ENCODE measurements at regions not wholly inside any gene's neighbourhood (a gene's known extent, or its start where the extent isn't known, plus 50 kb on each side); places are given as distances from the start of the nearest gene placed in this dataset.

DNA sequence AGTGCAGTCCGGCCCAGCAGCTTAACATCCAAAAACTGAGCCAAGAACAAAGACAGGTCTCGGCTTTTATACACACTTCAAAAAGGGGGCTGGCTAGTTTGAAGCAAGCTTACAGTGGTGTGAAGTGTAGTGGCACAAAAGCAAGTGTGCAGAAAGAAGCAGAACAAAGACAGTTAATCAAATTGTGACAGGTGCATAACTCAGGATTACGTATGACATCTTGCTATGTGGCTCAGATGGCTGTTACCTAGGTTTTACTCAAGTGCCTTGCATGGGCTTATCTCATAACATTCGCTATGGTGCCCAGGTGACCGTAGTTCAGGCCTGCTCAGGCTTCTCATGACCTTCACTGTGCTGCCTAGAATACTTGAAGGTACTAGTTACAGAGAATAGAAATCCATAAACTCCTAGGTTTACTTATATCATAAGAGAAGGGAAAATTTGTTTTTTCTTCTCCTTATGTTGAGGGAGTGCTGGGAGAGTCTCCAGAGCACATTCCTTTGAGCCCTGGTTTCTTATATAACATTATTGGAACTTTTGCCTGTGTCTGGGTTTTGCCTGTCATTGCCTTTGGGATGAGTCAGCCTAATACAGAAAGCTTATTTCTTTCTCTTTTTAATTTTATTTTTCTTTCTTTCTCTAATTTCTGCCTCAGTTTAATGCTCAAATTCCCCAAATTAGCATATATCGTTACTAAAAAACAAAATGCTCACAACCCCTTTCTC is 1629.1 kb upstream of the PCDH20 start:
- H3K36me3 ChIP-seq (ENCODE audit: control insufficient read depth in 4 of 4, insufficient read depth in 3 of 4, low read depth in 1 of 4, low read length in 3 of 4) = no peaks in the 10 kb centered on the region
- H3K9me3 ChIP-seq (ENCODE audit: control insufficient read depth in 4 of 4, low read length in 3 of 4) = no peaks in the 10 kb centered on the region

GRCh38 chr13:63042686-63043085 is 1627.0 kb upstream of the PCDH20 start:
- no peak for TF ChIP-seq SP1 (IDR thresholded peaks at IDR 0.05)
- TF ChIP-seq NR2F2 (IDR thresholded peaks at IDR 0.05) = no peak
- TF ChIP-seq MAX (IDR thresholded peaks at IDR 0.05) = no peak
- TF ChIP-seq, protein P1, sequence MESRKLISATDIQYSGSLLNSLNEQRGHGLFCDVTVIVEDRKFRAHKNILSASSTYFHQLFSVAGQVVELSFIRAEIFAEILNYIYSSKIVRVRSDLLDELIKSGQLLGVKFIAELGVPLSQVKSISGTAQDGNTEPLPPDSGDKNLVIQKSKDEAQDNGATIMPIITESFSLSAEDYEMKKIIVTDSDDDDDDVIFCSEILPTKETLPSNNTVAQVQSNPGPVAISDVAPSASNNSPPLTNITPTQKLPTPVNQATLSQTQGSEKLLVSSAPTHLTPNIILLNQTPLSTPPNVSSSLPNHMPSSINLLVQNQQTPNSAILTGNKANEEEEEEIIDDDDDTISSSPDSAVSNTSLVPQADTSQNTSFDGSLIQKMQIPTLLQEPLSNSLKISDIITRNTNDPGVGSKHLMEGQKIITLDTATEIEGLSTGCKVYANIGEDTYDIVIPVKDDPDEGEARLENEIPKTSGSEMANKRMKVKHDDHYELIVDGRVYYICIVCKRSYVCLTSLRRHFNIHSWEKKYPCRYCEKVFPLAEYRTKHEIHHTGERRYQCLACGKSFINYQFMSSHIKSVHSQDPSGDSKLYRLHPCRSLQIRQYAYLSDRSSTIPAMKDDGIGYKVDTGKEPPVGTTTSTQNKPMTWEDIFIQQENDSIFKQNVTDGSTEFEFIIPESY (IDR thresholded peaks at IDR 0.05) = no peak
- no peak for TF ChIP-seq YY1 (IDR thresholded peaks at IDR 0.05)
- TF ChIP-seq RAD21 (IDR thresholded peaks at IDR 0.05) = no peak
- TF ChIP-seq FOXA1 (IDR thresholded peaks at IDR 0.05) = no peak
- no peak for TF ChIP-seq GABPA (IDR thresholded peaks at IDR 0.05 in 1 of 2, conservative IDR thresholded peaks at IDR 0.05 in 1 of 2)
- TF ChIP-seq HNF4G (IDR thresholded peaks at IDR 0.05) = no peak
- TF ChIP-seq, protein P2, sequence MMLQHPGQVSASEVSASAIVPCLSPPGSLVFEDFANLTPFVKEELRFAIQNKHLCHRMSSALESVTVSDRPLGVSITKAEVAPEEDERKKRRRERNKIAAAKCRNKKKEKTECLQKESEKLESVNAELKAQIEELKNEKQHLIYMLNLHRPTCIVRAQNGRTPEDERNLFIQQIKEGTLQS (IDR thresholded peaks at IDR 0.05) = no peak
- no peak for TF ChIP-seq FOXA2 (IDR thresholded peaks at IDR 0.05)
- TF ChIP-seq JUND (IDR thresholded peaks at IDR 0.05) = no peak
- no peak for TF ChIP-seq CTCF (IDR thresholded peaks at IDR 0.05; ENCODE audit: low read depth, low read length, missing input control)
- Histone ChIP-seq H3K4me3 (ENCODE audit: low read depth in 1 of 3, low read length in 3 of 3) (no peak overlapping the region), H3K36me3 (ENCODE audit: control insufficient read depth in 4 of 4, insufficient read depth in 3 of 4, low read depth in 1 of 4, low read length in 3 of 4) (no peaks in the 10 kb centered on the region), H3K9ac (ENCODE audit: low read depth in 1 of 2, low read length in 2 of 2) (no peak overlapping the region), H3K4me1 (ENCODE audit: control insufficient read depth in 4 of 4, insufficient read depth in 4 of 4, low read length in 3 of 4) (no peaks in the 10 kb centered on the region), H3K27ac (ENCODE audit: low read depth in 1 of 2, low read length in 2 of 2) (no peak overlapping the region), H3K27me3 (ENCODE audit: control insufficient read depth in 4 of 4, insufficient read depth in 4 of 4, low read length in 3 of 4) (no peaks in the 10 kb centered on the region), H3K9me3 (ENCODE audit: control insufficient read depth in 4 of 4, low read length in 3 of 4) (no peaks in the 10 kb centered on the region)
- DNase-seq (ENCODE audit: low spot score) = no peak
- 47% methylated on average over 2 of the region's 2 CpGs for WGBS

More for the DNA sequence above, 1629.1 kb upstream of the PCDH20 start:
- DNase-seq (ENCODE audit: low spot score) = no peak
- no peaks in the 10 kb centered on the region for H3K4me1 ChIP-seq (ENCODE audit: control insufficient read depth in 4 of 4, insufficient read depth in 4 of 4, low read length in 3 of 4)
- H3K4me3 ChIP-seq (ENCODE audit: low read depth in 1 of 3, low read length in 3 of 3) = no peak overlapping the region
- no peaks in the 10 kb centered on the region for H3K27me3 ChIP-seq (ENCODE audit: control insufficient read depth in 4 of 4, insufficient read depth in 4 of 4, low read length in 3 of 4)
- H3K27ac ChIP-seq (ENCODE audit: low read depth in 1 of 2, low read length in 2 of 2) = no peak overlapping the region
- H3K9ac ChIP-seq (ENCODE audit: low read depth in 1 of 2, low read length in 2 of 2) = no peak overlapping the region
- WGBS = 70% methylated on average over 6 of the region's 6 CpGs
- TF ChIP-seq FOXA1 (IDR thresholded peaks at IDR 0.05) (no peak), RAD21 (IDR thresholded peaks at IDR 0.05) (no peak), HNF4G (IDR thresholded peaks at IDR 0.05) (no peak), YY1 (IDR thresholded peaks at IDR 0.05) (no peak), NR2F2 (IDR thresholded peaks at IDR 0.05) (no peak), MAX (IDR thresholded peaks at IDR 0.05) (no peak), FOXA2 (IDR thresholded peaks at IDR 0.05) (no peak), CTCF (IDR thresholded peaks at IDR 0.05; ENCODE audit: low read depth, low read length, missing input control) (no peak), JUND (IDR thresholded peaks at IDR 0.05) (no peak), EGR1 (IDR thresholded peaks at IDR 0.05; ENCODE audit: low read depth in 2 of 2) (no peak), RXRA (IDR thresholded peaks at IDR 0.05) (no peak), SP1 (IDR thresholded peaks at IDR 0.05) (no peak)

Data from liver (tissue), 8 donors.